Esophagus muscularis mucosa (tissue), 4 donors: ENCODE measurements at regions not wholly inside any gene's neighbourhood (a gene's known extent, or its start where the extent isn't known, plus 50 kb on each side); places are given as distances from the start of the nearest gene placed in this dataset.
"Not testable (repeated sequence)": the region's sequence is repeated elsewhere in the genome, so short reads cannot be mapped to it uniquely, and the experiment has no call there.

Experiments
- CTCF ChIP-seq, 3 experiments: fragments of 200-600 bp in 2 of 3; fragments of 450-650 bp in 1 of 3; sonication (generic) in 2 of 3; IDR thresholded peaks; one replicate each; pipeline ENCODE4 v1.5.1; 2017 to 2019; ENCODE audit warnings: antibody characterized with exemption in 3 of 3, mild to moderate bottlenecking in 2 of 3, moderate library complexity in 1 of 3
- EP300 ChIP-seq: sonication (generic); formaldehyde crosslinking; IDR thresholded peaks from one replicate; pipeline ENCODE4 v1.6.1; 2017; ENCODE audit warnings: antibody characterized with exemption
- POLR2A ChIP-seq: fragments of 450-650 bp; IDR thresholded peaks from one replicate; pipeline ENCODE4 v1.6.1; 2017; ENCODE audit warnings: antibody characterized with exemption, moderate library complexity, mild to moderate bottlenecking, low read depth
- POLR2AphosphoS5 ChIP-seq, 2 donors: sonication (generic); formaldehyde crosslinking; IDR thresholded peaks; one replicate each; pipeline ENCODE4 v1.6.1; 2017; ENCODE audit warnings: antibody characterized with exemption in 2 of 2

GRCh38 chr6:115175456-115175855 lies 832.6 kb upstream of the HS3ST5 start:
- not testable (repeated sequence) for TF ChIP-seq EP300; CTCF (IDR thresholded peaks at IDR 0.05); POLR2A; POLR2AphosphoS5 (IDR thresholded peaks at IDR 0.05)
